K562 (cell line): ENCODE measurements at regions not wholly inside any gene's neighbourhood (a gene's known extent, or its start where the extent isn't known, plus 50 kb on each side); places are given as distances from the start of the nearest gene placed in this dataset.
A peak's percentile ranks its signal among the peaks of the same experiment; 100 is the strongest.
"Not testable (repeated sequence)": the region's sequence is repeated elsewhere in the genome, so short reads cannot be mapped to it uniquely, and the experiment has no call there.

Experiments
- ATAC-seq: fragments of 200-7000 bp; cut with Tn5 transposase; 3 replicates; pipeline ENCODE4 v1.9.1; 2020; ENCODE audit warnings: moderate library complexity
- BruUV-seq: library from RNA; stranded (reverse); fragments of 400-500 nt; replicated peaks from 2 replicates; lab custom pipeline; 2021; lab: Mats Ljungman, UMichigan
- CTCF ChIA-PET: fragments of 300-600 bp; formaldehyde crosslinking; extraction: SDS; loops from one replicate; lab custom pipeline; 2021; ENCODE audit warnings: low intra/inter-chr PET ratio; lab: Yijun Ruan, JAX
- POLR2A ChIA-PET: fragments of 300-600, 350-650 bp; sonication (Branson Sonifier 250); formaldehyde crosslinking; extraction: SDS; loops from one replicate; lab custom pipeline; 2021; ENCODE audit warnings: antibody characterized with exemption, inconsistent platforms; lab: Yijun Ruan, JAX
- DNase-seq, 4 experiments: peaks; one replicate each; pipeline versions ENCODE4 v3.0.0 to v3.0.0-alpha.2; 2011 to 2018; ENCODE audit warnings: low spot score in 3 of 4, mixed read lengths in 3 of 4; ENCODE audit errors: extremely low read depth in 1 of 4
- FAIRE-seq: peaks from 2 replicates; lab custom pipeline; 2011; peaks lifted over from hg19 to GRCh38; lab: Jason Lieb, UNC
- H2AFZ ChIP-seq: 2 replicates; pipeline ENCODE4 v1.6.0; 2011; ENCODE audit warnings: low read depth, low read length, control low read depth, inconsistent platforms
- H3K27ac ChIP-seq: fragments of 200-600 bp; 3 replicates; pipeline ENCODE4 v1.8.0; 2011; ENCODE audit warnings: low read depth, mild to moderate bottlenecking, control low read depth, inconsistent platforms, low read length, moderate library complexity, mixed read lengths; ENCODE audit errors: extremely low read depth
- H3K27me3 ChIP-seq, 2 experiments: fragments of 300-600 bp in 1 of 2; 2 replicates in 1 of 2; 3 replicates in 1 of 2; pipeline versions ENCODE4 v1.6.0 to v1.8.0; 2011; ENCODE audit warnings: inconsistent platforms in 2 of 2, low read length in 2 of 2, mild to moderate bottlenecking in 1 of 2, mixed read lengths in 1 of 2, moderate library complexity in 1 of 2; ENCODE audit not compliant: control insufficient read depth in 2 of 2, insufficient read depth in 2 of 2
- H3K36me3 ChIP-seq: fragments of 300-600 bp; 3 replicates; pipeline ENCODE4 v1.8.0; 2011; ENCODE audit warnings: mild to moderate bottlenecking, low read length, inconsistent platforms; ENCODE audit not compliant: control insufficient read depth, insufficient read depth
- H3K4me1 ChIP-seq, 2 experiments: fragments of 200-600 bp in 1 of 2; replicated peaks in 1 of 2; 2 replicates in 1 of 2; 3 replicates in 1 of 2; pipeline versions ENCODE4 v1.5.1 to v1.8.0; 2011; ENCODE audit warnings: inconsistent platforms in 2 of 2, low read length in 2 of 2, mild to moderate bottlenecking in 1 of 2, mixed read lengths in 1 of 2, moderate library complexity in 1 of 2; ENCODE audit not compliant: control insufficient read depth in 2 of 2, insufficient read depth in 2 of 2
- H3K4me2 ChIP-seq: 2 replicates; pipeline ENCODE4 v1.6.1; 2011; ENCODE audit warnings: low read length, control low read depth, inconsistent platforms, mixed read lengths; ENCODE audit not compliant: insufficient read depth
- H3K4me3 ChIP-seq: fragments of 200-600 bp; sonication (generic), shearing (Covaris generic); 2 replicates; pipeline ENCODE4 v1.5.1; 2016; ENCODE audit warnings: control low read depth, inconsistent platforms
- H3K79me2 ChIP-seq: fragments of 200-600 bp; 3 replicates; pipeline ENCODE4 v1.8.0; 2011; ENCODE audit warnings: low read length, inconsistent platforms; ENCODE audit not compliant: control insufficient read depth, insufficient read depth
- H3K9ac ChIP-seq, 2 experiments: 2 replicates each; pipeline versions ENCODE4 v1.6.0 to v1.6.1; 2011; ENCODE audit warnings: low read depth in 2 of 2, low read length in 2 of 2, control low read depth in 1 of 2, inconsistent platforms in 1 of 2, mild to moderate bottlenecking in 1 of 2, mixed read lengths in 1 of 2; ENCODE audit not compliant: insufficient read depth in 1 of 2
- H3K9me1 ChIP-seq: one replicate; pipeline ENCODE4 v1.6.0; 2011; ENCODE audit warnings: inconsistent platforms, mild to moderate bottlenecking, low read length, moderate library complexity; ENCODE audit not compliant: control insufficient read depth, insufficient read depth
- H3K9me3 ChIP-seq: replicated peaks from 2 replicates; pipeline ENCODE4 v1.5.1; 2011; ENCODE audit warnings: low read depth, low read length, inconsistent platforms; ENCODE audit not compliant: control insufficient read depth, insufficient read depth
- H4K20me1 ChIP-seq: replicated peaks from 2 replicates; pipeline ENCODE4 v1.6.1; 2011; ENCODE audit warnings: low read length, inconsistent platforms, mixed read lengths; ENCODE audit not compliant: control insufficient read depth, insufficient read depth
- ARID1B ChIP-seq: fragments of 450-650 bp; IDR thresholded peaks from 2 replicates; pipeline ENCODE4 v1.6.1; 2016; ENCODE audit warnings: antibody characterized with exemption, mild to moderate bottlenecking, inconsistent platforms
- C11orf30 ChIP-seq: fragments of 450-650 bp; IDR thresholded peaks from 2 replicates; pipeline ENCODE4 v1.6.1; 2016; ENCODE audit warnings: low read depth, mild to moderate bottlenecking
- CTCF ChIP-seq, 3 experiments: IDR thresholded peaks in 2 of 3; conservative IDR thresholded peaks in 1 of 3; 2 replicates each; pipeline ENCODE4 v1.5.1; 2011 to 2012; ENCODE audit warnings: low read length in 3 of 3, mild to moderate bottlenecking in 3 of 3, control low read depth in 2 of 3, improper control_type of control experiment in 1 of 3, inconsistent platforms in 1 of 3, low read depth in 1 of 3, mixed read lengths in 1 of 3, moderate library complexity in 1 of 3; ENCODE audit not compliant: insufficient read depth in 2 of 3
- ETV1 ChIP-seq: fragments of 450-650 bp; conservative IDR thresholded peaks from 2 replicates; pipeline ENCODE4 v1.6.1; 2016; ENCODE audit warnings: missing genetic modification characterization, control low read depth, low read depth, missing compliant biosample characterization
- HDAC3 ChIP-seq: fragments of 450-650 bp; IDR thresholded peaks from 2 replicates; pipeline ENCODE4 v1.6.1; 2018; ENCODE audit warnings: borderline replicate concordance, mild to moderate bottlenecking, moderate library complexity; ENCODE audit not compliant: partially characterized antibody
- KLF16 ChIP-seq: IDR thresholded peaks from 2 replicates; pipeline ENCODE4 v1.6.1; 2016; ENCODE audit warnings: antibody characterized with exemption
- NCOA1 ChIP-seq: fragments of 450-650 bp; IDR thresholded peaks from 2 replicates; pipeline ENCODE4 v1.6.1; 2016; ENCODE audit warnings: low read depth
- NRF1 ChIP-seq, 2 experiments: fragments of 450-650 bp; IDR thresholded peaks in 1 of 2; conservative IDR thresholded peaks in 1 of 2; 2 replicates each; pipeline ENCODE4 v1.6.1; 2014; ENCODE audit warnings: mild to moderate bottlenecking in 2 of 2
- PBX2 ChIP-seq, 2 experiments: IDR thresholded peaks in 1 of 2; conservative IDR thresholded peaks in 1 of 2; 2 replicates each; pipeline ENCODE4 v1.6.1; 2016; ENCODE audit warnings: low read depth in 2 of 2, mild to moderate bottlenecking in 1 of 2, missing compliant biosample characterization in 1 of 2, missing genetic modification characterization in 1 of 2, moderate library complexity in 1 of 2
- PKNOX1 ChIP-seq: fragments of 450-650 bp; IDR thresholded peaks from 2 replicates; pipeline ENCODE4 v1.6.1; 2016
- SMAD4 ChIP-seq: fragments of 250-450 bp; sonication (Bioruptor Pico); conservative IDR thresholded peaks from 2 replicates; pipeline ENCODE4 v1.8.0; 2021; ENCODE audit warnings: inconsistent platforms, mild to moderate bottlenecking, moderate library complexity
- SMARCC2 ChIP-seq: fragments of 450-650 bp; IDR thresholded peaks from 2 replicates; pipeline ENCODE4 v1.6.1; 2017; ENCODE audit warnings: antibody characterized with exemption, moderate library complexity, mild to moderate bottlenecking, low read depth
- SMARCE1 ChIP-seq: fragments of 450-650 bp; IDR thresholded peaks from 2 replicates; pipeline ENCODE4 v1.7.1; 2016; ENCODE audit warnings: mild to moderate bottlenecking
- SOX6 ChIP-seq: fragments of 450-650 bp; IDR thresholded peaks from 2 replicates; pipeline ENCODE4 v1.6.1; 2014; ENCODE audit warnings: mild to moderate bottlenecking
- TCF3 ChIP-seq: sonication (generic); formaldehyde crosslinking; IDR thresholded peaks from 2 replicates; pipeline ENCODE4 v1.4.0; 2020; ENCODE audit warnings: mild to moderate bottlenecking, missing genetic modification reagents
- TEAD4 ChIP-seq, 2 experiments: sonication (generic) in 1 of 2; formaldehyde crosslinking in 1 of 2; IDR thresholded peaks; 2 replicates each; pipeline versions ENCODE4 v1.6.1 to v1.8.0; 2012 to 2022; ENCODE audit warnings: borderline replicate concordance in 1 of 2, inconsistent platforms in 1 of 2, low read length in 1 of 2, mild to moderate bottlenecking in 1 of 2, missing genetic modification reagents in 1 of 2
- ZFX ChIP-seq: sonication (generic); formaldehyde crosslinking; IDR thresholded peaks from 2 replicates; pipeline ENCODE4 v1.8.0; 2022; ENCODE audit warnings: mild to moderate bottlenecking, missing genetic modification reagents, moderate library complexity
- ZNF316 ChIP-seq: fragments of 450-650 bp; IDR thresholded peaks from 2 replicates; pipeline ENCODE4 v1.6.1; 2016
- WGBS: fragments of 100-300 bp; shearing (Covaris generic); methylation state at CpG from one replicate; pipeline ENCODE4 v1.1.6; 2016; ENCODE audit warnings: low coverage, mixed read lengths; ENCODE audit not compliant: insufficient coverage; ENCODE audit errors: missing lambda C conversion rate; 5-methylcytosine and 5-hydroxymethylcytosine counted together
- in situ Hi-C: fragments of 300-500 bp; cut with MboI; formaldehyde crosslinking; loops from 4 replicates; pipeline ENCODE4 v1.15.0; 2018; ENCODE audit warnings: inconsistent platforms, mixed read lengths
- intact Hi-C: fragments of 100-400 bp; cut with micrococcal nuclease; formaldehyde crosslinking; loops from 2 replicates; pipeline ENCODE4 v1.14.2; 2022

- H3K27me3 ChIP-seq; H3K9me3 ChIP-seq; H3K4me1 ChIP-seq; BruUV-seq; POLR2A ChIA-PET; H3K9me1 ChIP-seq; H3K36me3 ChIP-seq; H4K20me1 ChIP-seq; in situ Hi-C loops; H3K79me2 ChIP-seq; CTCF ChIA-PET; intact Hi-C loops; H3K4me3 ChIP-seq; ATAC-seq; TF ChIP-seq PBX2 (CRISPR knock-in tag; IDR thresholded peaks at IDR 0.05; ENCODE audit: low read depth); TEAD4 (CRISPR knock-in tag; IDR thresholded peaks at IDR 0.05; ENCODE audit: borderline replicate concordance): not testable (repeated sequence)
- WGBS = 0% methylated on average over 4 of the region's 4 CpGs
- FAIRE-seq = peak; percentile 76
- peak; percentile 33 to 87 (median 52) for DNase-seq
- peak overlapping the region; percentile 77 for H2AFZ ChIP-seq
- peak overlapping the region; percentile 46 for H3K4me2 ChIP-seq
- H3K27ac ChIP-seq = peak overlapping the region; percentile 72; the same call in 2 of the 3 replicates
- H3K9ac ChIP-seq = peak overlapping the region in 1 of 2 experiments; percentile 38; a peak in 1 of 4 replicates
- TF ChIP-seq ZNF316 (0 out of 2 replicates have a peak, but pooled peaks have one; percentile 32), TCF3 (CRISPR knock-in tag) (peak; percentile 67), ZFX (CRISPR knock-in tag) (0 out of 2 replicates have a peak, but pooled peaks have one; percentile 24), CTCF (IDR thresholded peaks at IDR 0.05 in 2 of 3, conservative IDR thresholded peaks at IDR 0.05 in 1 of 3; ENCODE audit: insufficient read depth in 2 of 3, low read depth in 1 of 3, low read length in 3 of 3) (peak in 1 of 3 experiments; percentile 1; a peak in 1 of 6 replicates), PBX2 (tag; conservative IDR thresholded peaks at IDR 0.05; ENCODE audit: low read depth) (peak; percentile 52; the same call in 1 of the 2 replicates), SMARCE1 (peak; percentile 82), TEAD4 (IDR thresholded peaks at IDR 0.05; ENCODE audit: low read length) (peak; percentile 56; the same call in 1 of the 2 replicates), ETV1 (peak; percentile 72), HDAC3 (peak; percentile 51), PKNOX1 (peak; percentile 36; the same call in 1 of the 2 replicates), C11orf30 (peak; percentile 75; the same call in 1 of the 2 replicates), NRF1 (conservative IDR thresholded peaks at IDR 0.05 in 1 of 2, IDR thresholded peaks at IDR 0.05 in 1 of 2) (peak; percentile 20 to 27; a peak in 1 of 4 replicates), NCOA1 (peak; percentile 71; the same call in 1 of the 2 replicates), SOX6 (peak; percentile 61), KLF16 (peak; percentile 44; the same call in 1 of the 2 replicates), SMAD4 (CRISPR knock-in tag) (0 out of 2 replicates have a peak, but pooled peaks have one; percentile 31), ARID1B (peak; percentile 87), SMARCC2 (peak; percentile 63; the same call in 1 of the 2 replicates)
Observed at GRCh38 chr9:61573432-61573831, 383.6 kb downstream of the SPATA31A7 start.
